Peyer's patch (tissue), 4 donors: ENCODE measurements at regions not wholly inside any gene's neighbourhood (a gene's known extent, or its start where the extent isn't known, plus 50 kb on each side); places are given as distances from the start of the nearest gene placed in this dataset.
A peak's percentile ranks its signal among the peaks of the same experiment; 100 is the strongest.

Experiments used
- DNase-seq, 3 donors: peaks; one replicate each; pipeline ENCODE4 v3.0.0-alpha.2; 2017 to 2019
- H3K27ac ChIP-seq, 4 donors: fragments of 200-600 bp; sonication (generic); one replicate each; pipeline ENCODE4 v1.5.1; 2016 to 2019
- H3K27me3 ChIP-seq, 2 donors: fragments of 200-600 bp; sonication (generic); one replicate each; pipeline ENCODE4 v1.5.1; 2019
- H3K36me3 ChIP-seq, 3 donors: fragments of 200-600 bp; sonication (generic); one replicate each; pipeline ENCODE4 v1.5.1; 2016 to 2019
- H3K4me1 ChIP-seq, 4 donors: fragments of 200-600 bp; sonication (generic); one replicate each; pipeline ENCODE4 v1.5.1; 2016 to 2019
- H3K4me3 ChIP-seq, 4 donors: fragments of 200-600 bp; sonication (generic); 1 replicate in 3 of 4; 2 replicates in 1 of 4; pipeline ENCODE4 v1.5.1; 2016 to 2019; ENCODE audit warnings: mild to moderate bottlenecking in 1 of 4
- H3K9me3 ChIP-seq, 4 donors: fragments of 200-600 bp; sonication (generic); one replicate each; pipeline ENCODE4 v1.5.1; 2016 to 2019; ENCODE audit warnings: mild to moderate bottlenecking in 1 of 4
- CTCF ChIP-seq, 6 experiments: fragments of 450-650 bp in 4 of 6; fragments of 200-600 bp in 2 of 6; sonication (generic) in 1 of 6; IDR thresholded peaks; one replicate each; pipeline ENCODE4 v1.5.1; 2017 to 2019; ENCODE audit warnings: antibody characterized with exemption in 6 of 6, mild to moderate bottlenecking in 3 of 6, moderate library complexity in 1 of 6
- POLR2A ChIP-seq, 2 donors: fragments of 450-650 bp; IDR thresholded peaks; one replicate each; pipeline ENCODE4 v1.5.1; 2017; ENCODE audit warnings: antibody characterized with exemption in 2 of 2, mild to moderate bottlenecking in 2 of 2, moderate library complexity in 2 of 2

DNA sequence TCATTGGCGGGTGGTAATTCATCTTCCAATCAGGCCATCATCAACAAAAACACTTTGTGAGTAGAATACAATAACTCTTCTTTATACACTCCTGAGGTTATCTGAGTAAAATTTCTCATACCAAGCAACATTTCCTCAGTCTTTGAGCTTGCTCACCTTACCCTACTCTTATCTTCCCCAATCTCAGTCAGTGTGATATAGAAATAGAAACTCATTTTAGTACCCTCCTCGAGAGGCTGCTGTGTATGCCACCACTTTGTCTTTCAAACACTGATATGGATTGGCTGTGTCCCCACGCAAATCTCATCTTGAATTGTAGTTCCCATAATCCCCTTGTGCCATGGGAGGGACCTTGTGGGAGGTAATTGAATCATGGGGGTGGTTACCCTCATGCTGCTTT is 209.7 kb downstream of the RBM26 start:
- no peaks in the 10 kb centered on the region for H3K27me3 ChIP-seq
- H3K9me3 ChIP-seq, result no peaks in the 10 kb centered on the region
- TF ChIP-seq POLR2A (IDR thresholded peaks at IDR 0.05) (no peak), CTCF (IDR thresholded peaks at IDR 0.05) (no peak)
- peaks cover 0 to 11% (median 0%) of the 10 kb centered on the region in 4 donors for H3K4me1 ChIP-seq
- no peak overlapping the region for H3K27ac ChIP-seq
- no peak for DNase-seq
- no peaks in the 10 kb centered on the region for H3K36me3 ChIP-seq
- no peak overlapping the region for H3K4me3 ChIP-seq

GRCh38 chr13:79194727-79195126 is 211.3 kb downstream of the RBM26 start:
- Histone ChIP-seq H3K27ac (no peak overlapping the region), H3K4me1 (peaks cover 0 to 11% (median 0%) of the 10 kb centered on the region in 4 donors), H3K9me3 (no peaks in the 10 kb centered on the region), H3K27me3 (no peaks in the 10 kb centered on the region), H3K4me3 (no peak overlapping the region), H3K36me3 (no peaks in the 10 kb centered on the region)
- DNase-seq, result peak in 1 of 3 donors; percentile 21
- TF ChIP-seq POLR2A (IDR thresholded peaks at IDR 0.05) (no peak), CTCF (IDR thresholded peaks at IDR 0.05) (no peak)

DNA sequence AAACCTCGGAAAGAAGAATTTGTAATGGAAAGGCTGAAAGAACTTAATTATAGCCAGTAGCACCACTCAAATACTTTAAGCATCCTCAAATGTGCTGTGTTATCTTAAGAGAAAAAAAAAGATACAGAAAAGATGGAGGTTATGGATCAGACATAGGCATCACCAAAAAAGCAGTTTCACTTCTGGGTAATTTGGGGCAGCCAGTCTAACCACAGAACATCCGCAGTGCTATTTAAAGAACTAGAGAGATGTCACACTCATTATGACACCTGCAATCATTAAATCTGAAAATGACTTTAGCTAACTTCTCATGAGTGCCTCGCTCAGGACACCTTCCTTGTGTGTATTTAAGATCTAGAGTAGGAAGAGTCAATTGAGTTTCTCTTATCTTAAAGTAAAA is 211.8 kb downstream of the RBM26 start:
- H3K27ac ChIP-seq, result no peak overlapping the region
- H3K36me3 ChIP-seq, result no peaks in the 10 kb centered on the region
- peaks cover 0 to 11% (median 0%) of the 10 kb centered on the region in 4 donors for H3K4me1 ChIP-seq
- no peaks in the 10 kb centered on the region for H3K27me3 ChIP-seq
- H3K4me3 ChIP-seq, result no peak overlapping the region
- TF ChIP-seq POLR2A (IDR thresholded peaks at IDR 0.05) (no peak), CTCF (IDR thresholded peaks at IDR 0.05) (no peak)
- no peaks in the 10 kb centered on the region for H3K9me3 ChIP-seq
- peak in 2 of 3 donors; percentile 42 to 49 for DNase-seq

DNA sequence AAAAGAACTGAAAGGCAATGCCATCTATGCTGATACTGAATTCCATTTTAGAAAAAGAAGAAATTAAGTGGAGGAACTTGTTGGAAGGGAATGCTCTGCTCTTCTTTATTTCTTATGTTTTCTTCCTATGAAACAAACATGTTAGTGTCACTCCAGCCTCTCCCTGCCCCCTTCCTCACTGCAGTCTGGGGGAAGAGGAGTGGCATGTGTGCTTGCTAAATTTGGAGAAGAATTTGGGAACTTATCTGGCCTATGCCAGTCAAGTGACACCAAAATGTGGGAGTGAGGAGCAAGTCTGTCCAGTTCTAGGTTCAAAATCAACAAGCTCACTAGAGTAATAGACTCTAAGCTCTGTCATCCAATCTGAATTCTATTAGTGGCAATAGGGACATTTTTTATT is 214.6 kb downstream of the RBM26 start:
- peaks cover 0 to 11% (median 0%) of the 10 kb centered on the region in 4 donors for H3K4me1 ChIP-seq
- no peak for DNase-seq
- H3K27ac ChIP-seq, result no peak overlapping the region
- no peak overlapping the region for H3K4me3 ChIP-seq
- TF ChIP-seq POLR2A (IDR thresholded peaks at IDR 0.05) (no peak), CTCF (IDR thresholded peaks at IDR 0.05) (no peak)
- H3K27me3 ChIP-seq, result no peaks in the 10 kb centered on the region
- H3K36me3 ChIP-seq, result no peaks in the 10 kb centered on the region
- H3K9me3 ChIP-seq, result no peaks in the 10 kb centered on the region

GRCh38 chr13:79190932-79191331 is 215.1 kb downstream of the RBM26 start:
- Histone ChIP-seq H3K4me3 (no peak overlapping the region), H3K36me3 (no peaks in the 10 kb centered on the region), H3K27me3 (no peaks in the 10 kb centered on the region), H3K27ac (no peak overlapping the region), H3K4me1 (peaks cover 0 to 11% (median 0%) of the 10 kb centered on the region in 4 donors), H3K9me3 (no peaks in the 10 kb centered on the region)
- DNase-seq, result no peak
- TF ChIP-seq POLR2A (IDR thresholded peaks at IDR 0.05) (no peak), CTCF (IDR thresholded peaks at IDR 0.05) (no peak)
